ENCODE measurements at regions not wholly inside any gene's neighbourhood (a gene's known extent, or its start where the extent isn't known, plus 50 kb on each side); places are given as distances from the start of the nearest gene placed in this dataset.

GRCh38 chr3:159898147-159898546, 90.5 kb upstream of the IL12A start:
- peaks cover 0 to 5% of the 10 kb centered on the region in 2 donors for H3K4me1 ChIP-seq (ENCODE audit: control insufficient read depth in 1 of 2, insufficient read depth in 2 of 2, low read length in 2 of 2)
- H3K27ac ChIP-seq (ENCODE audit: low read depth, low read length), result no peak overlapping the region
- no peaks in the 10 kb centered on the region for H3K9me3 ChIP-seq (ENCODE audit: control insufficient read depth in 1 of 2, low read length in 2 of 2)
- no peaks in the 10 kb centered on the region for H3K36me3 ChIP-seq (ENCODE audit: control insufficient read depth in 1 of 2, insufficient read depth in 2 of 2, low read length in 2 of 2)
- no peak overlapping the region for H3K4me3 ChIP-seq (ENCODE audit: low read depth in 1 of 2, low read length in 2 of 2)
- H3K9ac ChIP-seq (ENCODE audit: low read depth in 1 of 2, low read length in 2 of 2), result no peak overlapping the region
- H3K27me3 ChIP-seq (ENCODE audit: control insufficient read depth in 1 of 2, insufficient read depth in 2 of 2, low read length in 2 of 2), result no peaks in the 10 kb centered on the region

GRCh38 chr3:159899166-159899565, 89.5 kb upstream of the IL12A start:
- no peak overlapping the region for H3K9ac ChIP-seq (ENCODE audit: low read depth in 1 of 2, low read length in 2 of 2)
- no peaks in the 10 kb centered on the region for H3K27me3 ChIP-seq (ENCODE audit: control insufficient read depth in 1 of 2, insufficient read depth in 2 of 2, low read length in 2 of 2)
- peaks cover 0 to 5% of the 10 kb centered on the region in 2 donors for H3K4me1 ChIP-seq (ENCODE audit: control insufficient read depth in 1 of 2, insufficient read depth in 2 of 2, low read length in 2 of 2)
- no peaks in the 10 kb centered on the region for H3K9me3 ChIP-seq (ENCODE audit: control insufficient read depth in 1 of 2, low read length in 2 of 2)
- no peak overlapping the region for H3K27ac ChIP-seq (ENCODE audit: low read depth, low read length)
- no peak overlapping the region for H3K4me3 ChIP-seq (ENCODE audit: low read depth in 1 of 2, low read length in 2 of 2)
- no peaks in the 10 kb centered on the region for H3K36me3 ChIP-seq (ENCODE audit: control insufficient read depth in 1 of 2, insufficient read depth in 2 of 2, low read length in 2 of 2)

- Histone ChIP-seq H3K9ac (ENCODE audit: low read depth in 1 of 2, low read length in 2 of 2) (no peak overlapping the region), H3K27me3 (ENCODE audit: control insufficient read depth in 1 of 2, insufficient read depth in 2 of 2, low read length in 2 of 2) (no peaks in the 10 kb centered on the region), H3K36me3 (ENCODE audit: control insufficient read depth in 1 of 2, insufficient read depth in 2 of 2, low read length in 2 of 2) (no peaks in the 10 kb centered on the region), H3K9me3 (ENCODE audit: control insufficient read depth in 1 of 2, low read length in 2 of 2) (no peaks in the 10 kb centered on the region), H3K4me3 (ENCODE audit: low read depth in 1 of 2, low read length in 2 of 2) (no peak overlapping the region), H3K27ac (ENCODE audit: low read depth, low read length) (no peak overlapping the region), H3K4me1 (ENCODE audit: control insufficient read depth in 1 of 2, insufficient read depth in 2 of 2, low read length in 2 of 2) (no peaks in the 10 kb centered on the region)
These were observed 85.9 kb upstream of the IL12A start for GRCh38 chr3:159902546-159903314.

DNA sequence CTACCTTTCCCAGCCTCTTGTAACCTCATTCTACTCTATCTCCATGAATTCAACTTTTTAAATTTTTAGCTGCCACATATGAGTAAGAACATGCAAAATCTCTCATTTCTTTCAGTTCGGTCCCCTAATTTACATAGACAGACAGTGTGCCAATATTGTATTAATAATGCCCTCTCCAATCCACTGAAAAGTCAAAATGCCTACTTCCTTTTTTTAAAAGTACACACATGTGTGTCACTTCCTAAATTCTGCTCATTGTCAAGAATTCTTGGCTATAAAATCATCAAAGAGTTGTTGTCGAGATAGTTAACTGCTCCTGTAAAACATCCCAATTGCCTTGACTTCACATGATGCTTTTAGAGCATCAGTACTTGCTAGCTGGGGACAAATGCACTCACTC, 84.2 kb upstream of the IL12A start:
- Histone ChIP-seq H3K9ac (ENCODE audit: low read depth in 1 of 2, low read length in 2 of 2) (no peak overlapping the region), H3K27me3 (ENCODE audit: control insufficient read depth in 1 of 2, insufficient read depth in 2 of 2, low read length in 2 of 2) (no peaks in the 10 kb centered on the region), H3K4me1 (ENCODE audit: control insufficient read depth in 1 of 2, insufficient read depth in 2 of 2, low read length in 2 of 2) (no peaks in the 10 kb centered on the region), H3K9me3 (ENCODE audit: control insufficient read depth in 1 of 2, low read length in 2 of 2) (no peaks in the 10 kb centered on the region), H3K36me3 (ENCODE audit: control insufficient read depth in 1 of 2, insufficient read depth in 2 of 2, low read length in 2 of 2) (no peaks in the 10 kb centered on the region), H3K4me3 (ENCODE audit: low read depth in 1 of 2, low read length in 2 of 2) (no peak overlapping the region), H3K27ac (ENCODE audit: low read depth, low read length) (no peak overlapping the region)

DNA sequence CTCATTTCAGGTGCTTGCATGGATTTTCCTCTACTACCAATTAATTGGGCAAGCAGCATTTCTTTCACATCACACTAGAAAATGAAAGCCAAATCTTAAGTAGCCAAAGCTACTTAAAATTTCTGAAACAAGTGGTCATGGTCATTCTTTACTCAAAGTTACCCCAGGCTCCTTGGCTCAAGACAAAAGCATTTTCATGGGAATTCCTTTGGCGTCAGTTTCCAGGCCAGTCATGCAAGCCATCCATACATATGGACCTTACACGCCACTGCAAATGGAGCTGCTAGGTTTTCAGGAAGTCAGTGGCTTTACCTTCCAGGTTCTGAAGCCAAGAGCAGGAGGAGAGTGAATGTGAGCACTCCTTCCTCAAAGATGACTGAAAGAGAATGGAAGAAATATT, 83.7 kb upstream of the IL12A start:
- no peak overlapping the region for H3K4me3 ChIP-seq (ENCODE audit: low read depth in 1 of 2, low read length in 2 of 2)
- no peaks in the 10 kb centered on the region for H3K9me3 ChIP-seq (ENCODE audit: control insufficient read depth in 1 of 2, low read length in 2 of 2)
- no peak overlapping the region for H3K9ac ChIP-seq (ENCODE audit: low read depth in 1 of 2, low read length in 2 of 2)
- H3K27me3 ChIP-seq (ENCODE audit: control insufficient read depth in 1 of 2, insufficient read depth in 2 of 2, low read length in 2 of 2), result no peaks in the 10 kb centered on the region
- H3K27ac ChIP-seq (ENCODE audit: low read depth, low read length), result no peak overlapping the region
- H3K4me1 ChIP-seq (ENCODE audit: control insufficient read depth in 1 of 2, insufficient read depth in 2 of 2, low read length in 2 of 2), result no peaks in the 10 kb centered on the region
- no peaks in the 10 kb centered on the region for H3K36me3 ChIP-seq (ENCODE audit: control insufficient read depth in 1 of 2, insufficient read depth in 2 of 2, low read length in 2 of 2)

- Histone ChIP-seq H3K36me3 (ENCODE audit: control insufficient read depth in 1 of 2, insufficient read depth in 2 of 2, low read length in 2 of 2) (no peaks in the 10 kb centered on the region), H3K27ac (ENCODE audit: low read depth, low read length) (no peak overlapping the region), H3K9ac (ENCODE audit: low read depth in 1 of 2, low read length in 2 of 2) (no peak overlapping the region), H3K4me3 (ENCODE audit: low read depth in 1 of 2, low read length in 2 of 2) (no peak overlapping the region), H3K9me3 (ENCODE audit: control insufficient read depth in 1 of 2, low read length in 2 of 2) (no peaks in the 10 kb centered on the region), H3K4me1 (ENCODE audit: control insufficient read depth in 1 of 2, insufficient read depth in 2 of 2, low read length in 2 of 2) (peaks cover 6 to 7% of the 10 kb centered on the region in 2 donors), H3K27me3 (ENCODE audit: control insufficient read depth in 1 of 2, insufficient read depth in 2 of 2, low read length in 2 of 2) (no peaks in the 10 kb centered on the region)
These were observed 80.8 kb upstream of the IL12A start for GRCh38 chr3:159907828-159908227.

DNA sequence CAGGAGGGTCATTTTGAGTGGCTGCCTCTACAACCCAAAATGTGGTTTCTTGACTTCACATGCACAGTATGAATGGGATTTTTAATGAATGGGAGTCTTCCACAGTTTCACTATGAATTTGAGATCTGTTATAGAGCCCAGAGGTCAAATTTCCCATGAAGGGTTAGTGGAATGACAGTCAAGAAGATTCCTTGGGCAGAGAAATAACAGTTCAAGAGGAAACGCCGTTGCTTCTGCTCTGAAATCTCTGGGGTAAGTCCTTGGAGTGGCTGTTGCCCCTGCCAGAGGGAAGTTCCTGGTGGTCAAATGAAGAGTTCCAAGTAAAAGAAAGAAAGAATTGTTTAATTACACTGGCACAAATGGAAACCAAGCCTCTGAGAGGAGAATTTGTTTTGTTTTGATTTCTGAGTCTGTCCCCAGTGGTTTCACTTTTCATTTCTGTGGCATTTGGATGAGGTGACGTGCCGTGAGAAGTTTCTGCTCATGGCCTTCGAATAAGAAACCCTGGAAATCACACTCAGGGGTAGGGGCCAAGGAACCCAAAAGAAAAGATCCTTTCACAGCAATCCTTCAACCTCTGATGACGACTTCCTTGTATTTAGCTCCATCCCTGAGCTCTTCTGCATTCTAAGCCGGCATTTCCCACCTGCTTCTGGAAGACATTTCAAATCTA, 77.5 kb upstream of the IL12A start:
- no peaks in the 10 kb centered on the region for H3K36me3 ChIP-seq (ENCODE audit: control insufficient read depth in 1 of 2, insufficient read depth in 2 of 2, low read length in 2 of 2)
- peak overlapping the region in 1 of 2 donors; percentile 26 for H3K9ac ChIP-seq (ENCODE audit: low read depth in 1 of 2, low read length in 2 of 2)
- no peaks in the 10 kb centered on the region for H3K27me3 ChIP-seq (ENCODE audit: control insufficient read depth in 1 of 2, insufficient read depth in 2 of 2, low read length in 2 of 2)
- peaks cover 6 to 7% of the 10 kb centered on the region in 2 donors for H3K4me1 ChIP-seq (ENCODE audit: control insufficient read depth in 1 of 2, insufficient read depth in 2 of 2, low read length in 2 of 2)
- no peak overlapping the region for H3K27ac ChIP-seq (ENCODE audit: low read depth, low read length)
- no peaks in the 10 kb centered on the region for H3K9me3 ChIP-seq (ENCODE audit: control insufficient read depth in 1 of 2, low read length in 2 of 2)
- peak overlapping the region; percentile 41 to 71 for H3K4me3 ChIP-seq (ENCODE audit: low read depth in 1 of 2, low read length in 2 of 2)

DNA sequence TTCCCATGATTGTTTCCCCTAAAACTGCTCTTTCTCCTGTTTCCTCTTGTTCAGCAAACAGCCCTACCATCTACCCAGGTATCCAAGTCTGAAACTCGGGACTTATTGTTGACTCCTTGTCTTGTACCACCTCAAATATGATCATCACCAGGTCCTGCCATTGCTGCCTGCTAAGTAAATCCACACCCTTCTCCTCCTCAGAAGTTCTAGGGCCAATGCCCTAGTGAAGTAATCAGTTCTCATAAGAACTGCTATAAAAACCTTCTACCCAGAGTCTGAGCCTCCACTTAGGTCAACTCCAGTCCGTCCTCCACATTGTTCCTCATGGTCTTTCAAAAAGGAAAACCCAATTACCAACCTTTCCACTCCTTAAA, 77.0 kb upstream of the IL12A start:
- H3K4me1 ChIP-seq (ENCODE audit: control insufficient read depth in 1 of 2, insufficient read depth in 2 of 2, low read length in 2 of 2), result peaks cover 6 to 7% of the 10 kb centered on the region in 2 donors
- H3K36me3 ChIP-seq (ENCODE audit: control insufficient read depth in 1 of 2, insufficient read depth in 2 of 2, low read length in 2 of 2), result no peaks in the 10 kb centered on the region
- H3K27me3 ChIP-seq (ENCODE audit: control insufficient read depth in 1 of 2, insufficient read depth in 2 of 2, low read length in 2 of 2), result no peaks in the 10 kb centered on the region
- H3K27ac ChIP-seq (ENCODE audit: low read depth, low read length), result no peak overlapping the region
- H3K9me3 ChIP-seq (ENCODE audit: control insufficient read depth in 1 of 2, low read length in 2 of 2), result no peaks in the 10 kb centered on the region
- peak overlapping the region; percentile 41 to 71 for H3K4me3 ChIP-seq (ENCODE audit: low read depth in 1 of 2, low read length in 2 of 2)
- H3K9ac ChIP-seq (ENCODE audit: low read depth in 1 of 2, low read length in 2 of 2), result peak overlapping the region in 1 of 2 donors; percentile 26

DNA sequence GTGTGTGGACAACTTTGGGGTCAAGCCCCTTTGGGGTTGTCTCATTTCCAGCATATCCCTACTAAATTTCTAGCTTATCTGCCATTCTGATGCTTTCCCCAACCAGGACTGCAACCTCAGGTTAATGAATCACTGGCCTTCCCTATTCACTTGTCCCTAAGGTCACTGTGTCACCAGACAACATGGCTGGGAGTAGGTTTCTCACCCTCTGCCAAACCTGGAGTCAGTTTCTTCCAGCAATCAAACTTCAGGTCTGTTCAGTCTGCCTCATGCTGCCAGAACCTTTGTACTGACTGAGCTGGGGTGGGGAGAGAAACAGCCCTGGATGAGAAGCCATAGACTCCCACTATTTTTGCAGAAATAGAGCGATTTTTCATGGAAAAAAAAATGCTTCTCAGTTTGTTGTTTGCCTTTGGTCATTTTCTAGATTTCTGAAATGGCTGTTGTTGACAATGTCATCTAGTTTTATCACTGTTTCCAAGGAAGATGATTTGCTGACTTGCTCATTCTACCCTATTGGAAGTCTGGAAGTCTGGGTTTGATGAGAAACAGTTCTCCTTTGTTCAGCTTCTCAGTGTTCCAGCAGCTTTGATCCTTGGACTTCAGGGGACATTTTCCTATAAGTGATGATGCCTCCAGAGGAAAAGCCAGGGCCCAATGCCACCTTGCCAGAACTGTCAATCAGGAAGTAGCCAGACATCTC, 74.8 kb upstream of the IL12A start:
- no peak overlapping the region for H3K4me3 ChIP-seq (ENCODE audit: low read depth in 1 of 2, low read length in 2 of 2)
- H3K36me3 ChIP-seq (ENCODE audit: control insufficient read depth in 1 of 2, insufficient read depth in 2 of 2, low read length in 2 of 2), result no peaks in the 10 kb centered on the region
- no peak overlapping the region for H3K27ac ChIP-seq (ENCODE audit: low read depth, low read length)
- H3K4me1 ChIP-seq (ENCODE audit: control insufficient read depth in 1 of 2, insufficient read depth in 2 of 2, low read length in 2 of 2), result peaks cover 6 to 7% of the 10 kb centered on the region in 2 donors
- no peaks in the 10 kb centered on the region for H3K27me3 ChIP-seq (ENCODE audit: control insufficient read depth in 1 of 2, insufficient read depth in 2 of 2, low read length in 2 of 2)
- no peak overlapping the region for H3K9ac ChIP-seq (ENCODE audit: low read depth in 1 of 2, low read length in 2 of 2)
- no peaks in the 10 kb centered on the region for H3K9me3 ChIP-seq (ENCODE audit: control insufficient read depth in 1 of 2, low read length in 2 of 2)

GRCh38 chr3:159914426-159914825, 74.2 kb upstream of the IL12A start:
- Histone ChIP-seq H3K4me3 (ENCODE audit: low read depth in 1 of 2, low read length in 2 of 2) (no peak overlapping the region), H3K36me3 (ENCODE audit: control insufficient read depth in 1 of 2, insufficient read depth in 2 of 2, low read length in 2 of 2) (no peaks in the 10 kb centered on the region), H3K9ac (ENCODE audit: low read depth in 1 of 2, low read length in 2 of 2) (no peak overlapping the region), H3K9me3 (ENCODE audit: control insufficient read depth in 1 of 2, low read length in 2 of 2) (no peaks in the 10 kb centered on the region), H3K4me1 (ENCODE audit: control insufficient read depth in 1 of 2, insufficient read depth in 2 of 2, low read length in 2 of 2) (peaks cover 6 to 7% of the 10 kb centered on the region in 2 donors), H3K27me3 (ENCODE audit: control insufficient read depth in 1 of 2, insufficient read depth in 2 of 2, low read length in 2 of 2) (no peaks in the 10 kb centered on the region), H3K27ac (ENCODE audit: low read depth, low read length) (no peak overlapping the region)
